A549 (cell line): ENCODE measurements at regions not wholly inside any gene's neighbourhood (a gene's known extent, or its start where the extent isn't known, plus 50 kb on each side); places are given as distances from the start of the nearest gene placed in this dataset.

Experiments
- ATAC-seq, 2 experiments: fragments of 200-7000 bp in 1 of 2; fragments of >200 bp in 1 of 2; cut with Nextera tagmentation in 1 of 2; cut with Tn5 transposase in 1 of 2; 3 replicates each; pipeline versions ENCODE4 v1.8.0 to v1.9.1; 2018 to 2020; ENCODE audit warnings: mild to moderate bottlenecking in 1 of 2, moderate library complexity in 1 of 2
- CTCF ChIA-PET: fragments of 300-600 bp; sonication (Branson Sonifier 250); formaldehyde crosslinking; extraction: SDS; loops from one replicate; lab custom pipeline; 2021; ENCODE audit warnings: antibody characterized with exemption, inconsistent platforms; lab: Yijun Ruan, JAX
- POLR2A ChIA-PET: fragments of 350-600 bp; formaldehyde crosslinking; extraction: SDS; loops from one replicate; lab custom pipeline; 2021; ENCODE audit warnings: antibody characterized with exemption, inconsistent platforms; lab: Yijun Ruan, JAX
- DNase-seq, 2 experiments: peaks; one replicate each; pipeline versions ENCODE4 v3.0.0 to v3.0.0-alpha.2; 2011 to 2016; ENCODE audit warnings: low read depth in 1 of 2, low spot score in 1 of 2
- FAIRE-seq: peaks from 2 replicates; lab custom pipeline; 2011; peaks lifted over from hg19 to GRCh38; lab: Jason Lieb, UNC
- H3K27ac ChIP-seq, 2 experiments: fragments of >200 bp; sonication (Bioruptor Twin); formaldehyde crosslinking; 3 replicates each; pipeline ENCODE4 v1.5.1; 2016 to 2017
- H3K4me1 ChIP-seq: fragments of >200 bp; sonication (Bioruptor Twin); formaldehyde crosslinking; 3 replicates; pipeline ENCODE4 v1.6.1; 2016
- H3K4me2 ChIP-seq: fragments of >200 bp; sonication (Bioruptor Twin); formaldehyde crosslinking; 3 replicates; pipeline ENCODE4 v1.6.1; 2016
- H3K4me3 ChIP-seq: fragments of >200 bp; sonication (Bioruptor Twin); formaldehyde crosslinking; 3 replicates; pipeline ENCODE4 v1.5.1; 2016
- H3K9me3 ChIP-seq: fragments of >200 bp; sonication (Bioruptor Twin); formaldehyde crosslinking; 3 replicates; pipeline ENCODE4 v1.6.1; 2016
- BCL3 ChIP-seq: fragments of >200 bp; sonication (Bioruptor Twin); formaldehyde crosslinking; IDR thresholded peaks from 3 replicates; pipeline ENCODE4 v1.6.1; 2016
- BHLHE40 ChIP-seq: IDR thresholded peaks from 2 replicates; pipeline ENCODE4 v1.6.1; 2012; ENCODE audit warnings: low read depth, low read length, inconsistent platforms
- CBX8 ChIP-seq: fragments of 200-600 bp; sonication (generic); IDR thresholded peaks from 2 replicates; pipeline ENCODE4 v1.6.1; 2016
- EHMT2 ChIP-seq: fragments of 200-600 bp; sonication (generic); IDR thresholded peaks from 2 replicates; pipeline ENCODE4 v1.6.1; 2016; ENCODE audit warnings: antibody characterized with exemption, low read depth, mild to moderate bottlenecking, moderate library complexity
- EP300 ChIP-seq, 2 experiments: fragments of >200 bp; sonication (Bioruptor Twin); formaldehyde crosslinking; IDR thresholded peaks; 2 replicates in 1 of 2; 3 replicates in 1 of 2; pipeline ENCODE4 v1.6.1; 2016 to 2017
- ESRRA ChIP-seq: fragments of 150-350 bp; IDR thresholded peaks from 2 replicates; pipeline ENCODE4 v1.6.1; 2014; ENCODE audit warnings: mild to moderate bottlenecking, low read length, borderline replicate concordance
- GATA3 ChIP-seq: IDR thresholded peaks from 2 replicates; pipeline ENCODE4 v1.6.1; 2012; ENCODE audit warnings: borderline replicate concordance
- HES2 ChIP-seq: fragments of >200 bp; sonication (Bioruptor Twin); formaldehyde crosslinking; IDR thresholded peaks from 2 replicates; pipeline ENCODE4 v1.6.1; 2016
- HEYL ChIP-seq: fragments of 250-450 bp; sonication (Bioruptor Pico); IDR thresholded peaks from 2 replicates; pipeline ENCODE4 v1.8.0; 2021; ENCODE audit warnings: mild to moderate bottlenecking, moderate library complexity
- HOXA7 ChIP-seq: fragments of 250-450 bp; sonication (Bioruptor Pico); IDR thresholded peaks from 2 replicates; pipeline ENCODE4 v1.5.0; 2020; ENCODE audit warnings: mild to moderate bottlenecking, moderate library complexity
- HOXB5 ChIP-seq: fragments of 250-450 bp; sonication (Bioruptor Pico); IDR thresholded peaks from 2 replicates; pipeline ENCODE4 v1.5.0; 2020; ENCODE audit warnings: mild to moderate bottlenecking, moderate library complexity
- JUN ChIP-seq, 2 experiments: fragments of >200 bp; sonication (Bioruptor Twin); formaldehyde crosslinking; IDR thresholded peaks; 2 replicates in 1 of 2; 3 replicates in 1 of 2; pipeline ENCODE4 v1.6.1; 2016 to 2017
- JUNB ChIP-seq: fragments of >200 bp; sonication (Bioruptor Twin); formaldehyde crosslinking; IDR thresholded peaks from 2 replicates; pipeline ENCODE4 v1.6.1; 2016
- KDM1A ChIP-seq: fragments of 200-600 bp; sonication (generic); IDR thresholded peaks from 2 replicates; pipeline ENCODE4 v1.6.1; 2016; ENCODE audit warnings: low read depth, mild to moderate bottlenecking
- KDM5A ChIP-seq: fragments of 200-600 bp; sonication (generic); IDR thresholded peaks from 2 replicates; pipeline ENCODE4 v1.6.1; 2016; ENCODE audit warnings: antibody characterized with exemption, mild to moderate bottlenecking
- MAFK ChIP-seq: fragments of 450-650 bp; IDR thresholded peaks from 2 replicates; pipeline ENCODE4 v1.6.1; 2014; ENCODE audit not compliant: partially characterized antibody
- MAZ ChIP-seq: fragments of 150-350 bp; IDR thresholded peaks from 2 replicates; pipeline ENCODE4 v1.6.1; 2014; ENCODE audit warnings: antibody characterized with exemption, low read depth, low read length, borderline replicate concordance
- MYC ChIP-seq: IDR thresholded peaks from 2 replicates; pipeline ENCODE4 v1.6.1; 2012; ENCODE audit warnings: mild to moderate bottlenecking, inconsistent platforms, low read length, improper control_type of control experiment, borderline replicate concordance
- NFE2L2 ChIP-seq: fragments of 150-350 bp; conservative IDR thresholded peaks from 2 replicates; pipeline ENCODE4 v1.6.1; 2014; ENCODE audit warnings: low read length
- NR3C1 ChIP-seq: fragments of >200 bp; sonication (Bioruptor Twin); formaldehyde crosslinking; IDR thresholded peaks from 3 replicates; pipeline ENCODE4 v1.6.1; 2017
- RAD21 ChIP-seq, 2 experiments: fragments of >200 bp in 1 of 2; sonication (Bioruptor Twin) in 1 of 2; formaldehyde crosslinking in 1 of 2; IDR thresholded peaks in 1 of 2; conservative IDR thresholded peaks in 1 of 2; 2 replicates in 1 of 2; 3 replicates in 1 of 2; pipeline ENCODE4 v1.6.1; 2012 to 2018; ENCODE audit warnings: inconsistent platforms in 1 of 2
- RARB ChIP-seq: fragments of 250-450 bp; sonication (Bioruptor Pico); IDR thresholded peaks from 2 replicates; pipeline ENCODE4 v1.8.0; 2021; ENCODE audit warnings: mild to moderate bottlenecking, moderate library complexity
- RCOR1 ChIP-seq: fragments of 150-350 bp; IDR thresholded peaks from 2 replicates; pipeline ENCODE4 v1.6.1; 2014; ENCODE audit warnings: antibody characterized with exemption, low read length, low read depth
- TP53 ChIP-seq: fragments of 250-450 bp; sonication (Bioruptor Pico); IDR thresholded peaks from 2 replicates; pipeline ENCODE4 v1.5.0; 2021; ENCODE audit warnings: mild to moderate bottlenecking, moderate library complexity
- ZC3H11A ChIP-seq: fragments of 450-650 bp; IDR thresholded peaks from 2 replicates; pipeline ENCODE4 v1.6.1; 2014; ENCODE audit warnings: antibody characterized with exemption, mild to moderate bottlenecking
- ZSCAN20 ChIP-seq: fragments of 250-450 bp; sonication (Bioruptor Pico); IDR thresholded peaks from 2 replicates; pipeline ENCODE4 v1.8.0; 2022; ENCODE audit warnings: mild to moderate bottlenecking, moderate library complexity
- WGBS: methylation state at CpG from one replicate; pipeline ENCODE4 v1.1.6; 2017; ENCODE audit errors: missing lambda C conversion rate; 5-methylcytosine and 5-hydroxymethylcytosine counted together
- TF ChIP-seq, protein P1 (sequence below): IDR thresholded peaks from 2 replicates; pipeline ENCODE4 v1.6.1; 2012; ENCODE audit warnings: low read depth, borderline replicate concordance
- TF ChIP-seq, protein P2 (sequence below): fragments of 150-350 bp; IDR thresholded peaks from 2 replicates; pipeline ENCODE4 v1.6.1; 2014; ENCODE audit warnings: low read depth, mild to moderate bottlenecking, low read length
- TF ChIP-seq, protein P3 (sequence below): fragments of 250-450 bp; sonication (Bioruptor Pico); IDR thresholded peaks from 2 replicates; pipeline ENCODE4 v1.5.0; 2021; ENCODE audit warnings: mild to moderate bottlenecking, moderate library complexity, borderline replicate concordance

DNA sequence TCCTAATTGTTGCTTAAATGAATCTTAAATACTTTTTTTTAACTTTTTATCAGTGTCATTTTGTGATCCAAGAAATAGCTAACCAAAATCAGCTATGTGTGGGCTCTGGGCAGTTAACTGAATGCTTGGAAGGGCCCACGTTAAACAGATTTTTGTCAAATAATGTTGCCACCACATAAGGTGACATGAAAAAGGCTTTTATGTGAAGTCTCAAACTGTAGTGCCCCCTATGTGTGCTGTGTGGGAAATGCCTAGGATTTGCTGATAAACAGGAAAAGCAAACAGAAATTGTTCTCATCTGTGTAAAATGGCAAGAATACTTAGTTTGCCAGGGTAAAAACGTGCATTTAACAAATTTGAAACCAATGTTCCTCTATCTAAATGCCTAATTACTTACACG, 242.2 kb downstream of the ZNF516 start:
- no peak overlapping the region for H3K4me2 ChIP-seq
- no peaks in the 10 kb centered on the region for H3K4me1 ChIP-seq
- POLR2A ChIA-PET = no interaction called here
- no peak for FAIRE-seq
- DNase-seq = peak in 1 of 2 experiments; percentile 18
- peak in 1 of 2 experiments; percentile 24; a peak in 1 of 5 replicates for TF ChIP-seq RAD21 (conservative IDR thresholded peaks at IDR 0.05 in 1 of 2, IDR thresholded peaks at IDR 0.05 in 1 of 2)
- TF ChIP-seq, protein P1, sequence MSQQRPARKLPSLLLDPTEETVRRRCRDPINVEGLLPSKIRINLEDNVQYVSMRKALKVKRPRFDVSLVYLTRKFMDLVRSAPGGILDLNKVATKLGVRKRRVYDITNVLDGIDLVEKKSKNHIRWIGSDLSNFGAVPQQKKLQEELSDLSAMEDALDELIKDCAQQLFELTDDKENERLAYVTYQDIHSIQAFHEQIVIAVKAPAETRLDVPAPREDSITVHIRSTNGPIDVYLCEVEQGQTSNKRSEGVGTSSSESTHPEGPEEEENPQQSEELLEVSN = no peak
- TF ChIP-seq, all 56 proteins: peak for 1
- WGBS = 4% methylated on average over 3 of the region's 3 CpGs
- Histone ChIP-seq H3K4me3 (no peak overlapping the region), H3K27ac (no peak overlapping the region), H3K9me3 (no peaks in the 10 kb centered on the region)
- no peak for ATAC-seq
- CTCF ChIA-PET = interaction anchor here (0.6 to 0.9 kb wide), 2 partner anchors 9 to 1897 kb away, joined by 3 read pairs; no protein-coding TSS in a partner anchor

- no peak for FAIRE-seq
- CTCF ChIA-PET = no interaction called here
- no peak for ATAC-seq
- H3K4me1 ChIP-seq = no peaks in the 10 kb centered on the region
- no peak overlapping the region for H3K27ac ChIP-seq
- no peaks in the 10 kb centered on the region for H3K9me3 ChIP-seq
- POLR2A ChIA-PET = no interaction called here
- no peak overlapping the region for H3K4me3 ChIP-seq
- TF ChIP-seq MYC = no peak
- TF ChIP-seq JUNB = no peak
- no peak for TF ChIP-seq RCOR1
- TF ChIP-seq KDM5A = no peak
- TF ChIP-seq BCL3 = no peak
- no peak for TF ChIP-seq TP53 (CRISPR knock-in tag)
- no peak for TF ChIP-seq ZSCAN20
- TF ChIP-seq GATA3 = no peak
- TF ChIP-seq HEYL (CRISPR knock-in tag) = no peak
- no peak for TF ChIP-seq NFE2L2
- no peak for TF ChIP-seq NR3C1
- TF ChIP-seq CBX8 = no peak
- TF ChIP-seq BHLHE40 = no peak
- no peak for TF ChIP-seq HOXB5 (CRISPR knock-in tag)
- TF ChIP-seq, all 56 proteins: peak for 0
- DNase-seq = no peak
- H3K4me2 ChIP-seq = no peak overlapping the region
- 2% methylated on average over 2 of the region's 2 CpGs for WGBS
These were observed 242.9 kb downstream of the ZNF516 start for GRCh38 chr18:76252139-76252538.

DNA sequence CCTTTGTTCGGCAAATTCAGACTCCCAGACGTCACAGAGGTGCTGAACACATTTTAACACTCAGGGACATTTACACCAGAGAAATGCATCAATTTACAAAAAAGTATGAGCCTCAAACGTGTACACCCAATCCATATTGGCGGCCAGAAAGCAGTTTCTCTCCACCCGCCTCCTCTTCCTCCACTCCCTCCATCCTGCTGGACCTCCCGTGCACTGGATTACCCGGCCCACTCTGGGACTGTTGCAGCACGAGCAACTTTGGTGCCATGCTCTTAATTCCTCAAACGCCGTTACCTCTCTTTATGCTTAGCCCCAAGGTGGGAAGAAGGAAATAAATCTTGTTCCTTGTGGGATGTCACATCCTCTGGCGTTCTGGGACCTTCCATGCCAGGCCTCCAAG, 243.4 kb downstream of the ZNF516 start:
- no peak for FAIRE-seq
- no peaks in the 10 kb centered on the region for H3K4me1 ChIP-seq
- POLR2A ChIA-PET = no interaction called here

More for the DNA sequence above, 243.4 kb downstream of the ZNF516 start:
- Histone ChIP-seq H3K27ac (no peak overlapping the region), H3K4me2 (no peak overlapping the region), H3K9me3 (no peaks in the 10 kb centered on the region), H3K4me3 (no peak overlapping the region)
- WGBS = 14% methylated on average over 11 of the region's 11 CpGs
- TF ChIP-seq MYC = no peak
- TF ChIP-seq JUN (IDR thresholded peaks at IDR 0.05) = no peak
- TF ChIP-seq, protein P2, sequence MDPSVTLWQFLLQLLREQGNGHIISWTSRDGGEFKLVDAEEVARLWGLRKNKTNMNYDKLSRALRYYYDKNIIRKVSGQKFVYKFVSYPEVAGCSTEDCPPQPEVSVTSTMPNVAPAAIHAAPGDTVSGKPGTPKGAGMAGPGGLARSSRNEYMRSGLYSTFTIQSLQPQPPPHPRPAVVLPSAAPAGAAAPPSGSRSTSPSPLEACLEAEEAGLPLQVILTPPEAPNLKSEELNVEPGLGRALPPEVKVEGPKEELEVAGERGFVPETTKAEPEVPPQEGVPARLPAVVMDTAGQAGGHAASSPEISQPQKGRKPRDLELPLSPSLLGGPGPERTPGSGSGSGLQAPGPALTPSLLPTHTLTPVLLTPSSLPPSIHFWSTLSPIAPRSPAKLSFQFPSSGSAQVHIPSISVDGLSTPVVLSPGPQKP = no peak
- no peak for TF ChIP-seq ZC3H11A
- TF ChIP-seq HOXB5 (CRISPR knock-in tag) = no peak
- TF ChIP-seq MAZ = no peak
- TF ChIP-seq HES2 = no peak
- no peak for TF ChIP-seq ESRRA
- no peak for TF ChIP-seq TP53 (CRISPR knock-in tag)
- no peak for TF ChIP-seq BHLHE40
- TF ChIP-seq NFE2L2 = no peak
- TF ChIP-seq RARB (CRISPR knock-in tag) = no peak
- no peak for TF ChIP-seq MAFK
- no peak for TF ChIP-seq EP300 (IDR thresholded peaks at IDR 0.05)
- TF ChIP-seq KDM1A = no peak
- no peak for TF ChIP-seq KDM5A
- TF ChIP-seq, protein P3, sequence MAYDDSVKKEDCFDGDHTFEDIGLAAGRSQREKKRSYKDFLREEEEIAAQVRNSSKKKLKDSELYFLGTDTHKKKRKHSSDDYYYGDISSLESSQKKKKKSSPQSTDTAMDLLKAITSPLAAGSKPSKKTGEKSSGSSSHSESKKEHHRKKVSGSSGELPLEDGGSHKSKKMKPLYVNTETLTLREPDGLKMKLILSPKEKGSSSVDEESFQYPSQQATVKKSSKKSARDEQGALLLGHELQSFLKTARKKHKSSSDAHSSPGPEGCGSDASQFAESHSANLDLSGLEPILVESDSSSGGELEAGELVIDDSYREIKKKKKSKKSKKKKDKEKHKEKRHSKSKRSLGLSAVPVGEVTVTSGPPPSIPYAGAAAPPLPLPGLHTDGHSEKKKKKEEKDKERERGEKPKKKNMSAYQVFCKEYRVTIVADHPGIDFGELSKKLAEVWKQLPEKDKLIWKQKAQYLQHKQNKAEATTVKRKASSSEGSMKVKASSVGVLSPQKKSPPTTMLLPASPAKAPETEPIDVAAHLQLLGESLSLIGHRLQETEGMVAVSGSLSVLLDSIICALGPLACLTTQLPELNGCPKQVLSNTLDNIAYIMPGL (CRISPR knock-in tag) = no peak
- TF ChIP-seq EHMT2 = no peak
- TF ChIP-seq HOXA7 (CRISPR knock-in tag) = no peak
- ATAC-seq (no peak), DNase-seq (no peak)
- CTCF ChIA-PET = no interaction called here
